SK-N-SH (cell line): ENCODE measurements at regions not wholly inside any gene's neighbourhood (a gene's known extent, or its start where the extent isn't known, plus 50 kb on each side); places are given as distances from the start of the nearest gene placed in this dataset.

Source experiments
- CTCF ChIA-PET: fragments of 300-600, 350-600 bp; formaldehyde crosslinking; extraction: SDS; loops from one replicate; lab custom pipeline; 2021; lab: Yijun Ruan, JAX
- POLR2A ChIA-PET: fragments of 350-600 bp; sonication (Branson Sonifier 250); formaldehyde crosslinking; extraction: SDS; loops from one replicate; lab custom pipeline; 2020; ENCODE audit warnings: antibody characterized with exemption, inconsistent platforms; lab: Yijun Ruan, JAX
- DNase-seq: peaks from one replicate; pipeline ENCODE4 v3.0.0; 2012
- H2AFZ ChIP-seq: fragments of 200-600 bp; sonication (generic); 2 replicates; pipeline ENCODE4 v1.8.1; 2016; ENCODE audit warnings: antibody characterized with exemption, mild to moderate bottlenecking, low read depth
- H3F3A ChIP-seq: fragments of 200-600 bp; sonication (generic); replicated peaks from 2 replicates; pipeline ENCODE3; 2016; ENCODE audit warnings: antibody characterized with exemption, mild to moderate bottlenecking; ENCODE audit not compliant: insufficient read depth
- H3K27ac ChIP-seq, 2 experiments: fragments of 200-500 bp in 1 of 2; fragments of 200-600 bp in 1 of 2; sonication (Bioruptor generic) in 1 of 2; sonication (generic), shearing (Covaris generic) in 1 of 2; 2 replicates each; pipeline versions ENCODE4 v1.5.1 to v1.6.1; 2014 to 2016; ENCODE audit warnings: low read depth in 2 of 2, inconsistent platforms in 1 of 2, low read length in 1 of 2, mild to moderate bottlenecking in 1 of 2, mixed read lengths in 1 of 2
- H3K27me3 ChIP-seq: fragments of 200-600 bp; sonication (generic), shearing (Covaris generic); 2 replicates; pipeline ENCODE4 v1.6.1; 2016; ENCODE audit warnings: mixed run types; ENCODE audit not compliant: insufficient read depth
- H3K36me3 ChIP-seq, 2 experiments: fragments of 200-500 bp in 1 of 2; fragments of 200-600 bp in 1 of 2; sonication (Bioruptor generic) in 1 of 2; sonication (generic) in 1 of 2; replicated peaks in 1 of 2; 2 replicates each; pipeline versions ENCODE3 to v1.5.1; 2014 to 2016; ENCODE audit warnings: low read length in 1 of 2, mild to moderate bottlenecking in 1 of 2; ENCODE audit not compliant: insufficient read depth in 2 of 2, control insufficient read depth in 1 of 2
- H3K4me1 ChIP-seq, 2 experiments: fragments of 200-500 bp in 1 of 2; fragments of 200-600 bp in 1 of 2; sonication (Bioruptor generic) in 1 of 2; sonication (generic), shearing (Covaris generic) in 1 of 2; 2 replicates each; pipeline versions ENCODE4 v1.5.1 to v1.6.1; 2014 to 2016; ENCODE audit warnings: low read depth in 1 of 2, low read length in 1 of 2, mixed run types in 1 of 2; ENCODE audit not compliant: insufficient read depth in 2 of 2, control insufficient read depth in 1 of 2
- H3K4me2 ChIP-seq: fragments of 200-600 bp; sonication (generic), shearing (Covaris generic); 2 replicates; pipeline ENCODE4 v1.6.1; 2017; ENCODE audit warnings: mixed run types
- H3K4me3 ChIP-seq, 2 experiments: fragments of 200-500 bp in 1 of 2; fragments of 200-600 bp in 1 of 2; sonication (Bioruptor generic) in 1 of 2; sonication (generic), shearing (Covaris generic) in 1 of 2; 2 replicates each; pipeline versions ENCODE4 v1.5.1 to v1.8.1; 2014 to 2016; ENCODE audit warnings: low read depth in 2 of 2, inconsistent platforms in 1 of 2, low read length in 1 of 2, mild to moderate bottlenecking in 1 of 2, mixed read lengths in 1 of 2, moderate library complexity in 1 of 2
- H3K79me2 ChIP-seq: fragments of 200-600 bp; sonication (generic); 2 replicates; pipeline ENCODE4 v1.8.1; 2017; ENCODE audit warnings: mild to moderate bottlenecking; ENCODE audit not compliant: insufficient read depth
- H3K9ac ChIP-seq: fragments of 200-600 bp; sonication (generic); 2 replicates; pipeline ENCODE4 v1.6.1; 2017; ENCODE audit warnings: mixed run types
- H3K9me2 ChIP-seq: fragments of 200-600 bp; sonication (generic); 2 replicates; pipeline ENCODE4 v1.6.1; 2017; ENCODE audit warnings: mixed run types
- H3K9me3 ChIP-seq: fragments of 200-600 bp; sonication (generic); 2 replicates; pipeline ENCODE4 v1.6.1; 2017; ENCODE audit warnings: mixed run types, mild to moderate bottlenecking, moderate library complexity
- H4K20me1 ChIP-seq: fragments of 200-600 bp; sonication (generic); 2 replicates; pipeline ENCODE4 v1.6.1; 2017; ENCODE audit warnings: mild to moderate bottlenecking, mixed run types; ENCODE audit not compliant: insufficient read depth
- CHD2 ChIP-seq: fragments of 150-350 bp; IDR thresholded peaks from 2 replicates; pipeline ENCODE4 v1.6.1; 2018; ENCODE audit warnings: low read length; ENCODE audit not compliant: partially characterized antibody
- ELF1 ChIP-seq: IDR thresholded peaks from 2 replicates; pipeline ENCODE4 v1.4.0; 2012
- GABPA ChIP-seq: IDR thresholded peaks from 2 replicates; pipeline ENCODE4 v1.4.0; 2012; ENCODE audit warnings: low read depth, mild to moderate bottlenecking
- GATA2 ChIP-seq: sonication (generic); formaldehyde crosslinking; IDR thresholded peaks from 2 replicates; pipeline ENCODE4 v1.5.0; 2020; ENCODE audit warnings: mild to moderate bottlenecking, missing genetic modification reagents
- MAX ChIP-seq: IDR thresholded peaks from 2 replicates; pipeline ENCODE4 v1.4.0; 2012; ENCODE audit warnings: low read depth
- RCOR1 ChIP-seq: fragments of 150-350 bp; IDR thresholded peaks from 2 replicates; pipeline ENCODE4 v1.6.1; 2017; ENCODE audit warnings: antibody characterized with exemption, low read length
- RFX5 ChIP-seq: IDR thresholded peaks from 2 replicates; pipeline ENCODE4 v1.6.1; 2012; ENCODE audit warnings: mild to moderate bottlenecking, improper control_type of control experiment, low read length
- RXRA ChIP-seq: IDR thresholded peaks from 2 replicates; pipeline ENCODE4 v1.4.0; 2012; ENCODE audit warnings: low read depth, mild to moderate bottlenecking, borderline replicate concordance
- SMC3 ChIP-seq: IDR thresholded peaks from 2 replicates; pipeline ENCODE4 v1.6.1; 2012; ENCODE audit warnings: low read depth, low read length, improper control_type of control experiment
- TAF1 ChIP-seq: IDR thresholded peaks from 2 replicates; pipeline ENCODE4 v1.6.1; 2012; ENCODE audit warnings: low read depth, mild to moderate bottlenecking, low read length, moderate library complexity, borderline replicate concordance
- YY1 ChIP-seq: IDR thresholded peaks from 2 replicates; pipeline ENCODE4 v1.4.0; 2012; ENCODE audit warnings: low read depth, mild to moderate bottlenecking
- ZBTB33 ChIP-seq: IDR thresholded peaks from 2 replicates; pipeline ENCODE4 v1.4.0; 2012; ENCODE audit warnings: low read depth, borderline replicate concordance
- WGBS: methylation state at CpG from one replicate; pipeline ENCODE4 v1.1.6; 2017; ENCODE audit warnings: low lambda C conversion rate; 5-methylcytosine and 5-hydroxymethylcytosine counted together
- TF ChIP-seq, protein P1 (sequence below): fragments of 150-350 bp; IDR thresholded peaks from 2 replicates; pipeline ENCODE4 v1.6.1; 2016; ENCODE audit warnings: mild to moderate bottlenecking, low read depth, low read length
- TF ChIP-seq, protein P2 (sequence below): IDR thresholded peaks from 2 replicates; pipeline ENCODE4 v1.4.0; 2012; ENCODE audit warnings: low read depth, borderline replicate concordance

DNA sequence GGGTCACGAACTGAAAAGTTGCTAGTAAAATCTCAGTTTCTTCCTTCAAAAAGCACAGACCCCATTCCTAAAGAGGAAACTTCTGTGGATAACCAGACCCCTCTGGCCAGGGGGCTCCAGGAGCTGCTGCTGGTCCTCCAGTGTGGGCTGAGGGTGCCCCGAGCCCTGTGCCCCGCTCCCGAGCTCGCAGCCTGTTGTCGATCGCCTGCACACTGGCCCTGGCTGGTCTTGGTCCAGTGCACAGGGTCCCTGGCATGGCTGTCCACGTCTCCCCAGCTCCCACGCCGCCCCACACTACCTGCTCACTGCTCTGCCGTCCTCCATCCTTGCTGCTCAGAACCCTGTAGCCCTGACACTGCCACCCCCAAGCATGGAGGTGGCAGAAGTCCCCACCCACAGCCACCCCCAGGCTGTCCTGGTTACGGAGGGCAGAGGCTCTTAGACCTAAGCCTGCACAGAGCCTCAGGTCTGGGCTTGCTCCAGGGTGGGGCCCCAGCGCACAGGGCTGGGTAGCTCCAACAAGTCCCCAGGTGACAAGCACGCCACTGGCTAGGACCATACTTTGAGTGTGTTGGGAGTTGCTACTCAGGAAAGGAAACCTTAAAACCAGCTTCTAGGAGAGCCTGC, 87.0 kb downstream of the PLXNA1 start:
- H3K27ac ChIP-seq, result no peak overlapping the region

GRCh38 chr3:127070776-127071175, 87.9 kb downstream of the PLXNA1 start:
- H4K20me1 ChIP-seq, result no peaks in the 10 kb centered on the region
- H3K79me2 ChIP-seq, result no peaks in the 10 kb centered on the region
- POLR2A ChIA-PET, result no interaction called here

More for the DNA sequence above, 87.0 kb downstream of the PLXNA1 start:
- CTCF ChIA-PET, result no interaction called here
- Histone ChIP-seq H3K4me2 (no peak overlapping the region), H3K9me2 (no peaks in the 10 kb centered on the region), H3K36me3 (no peaks in the 10 kb centered on the region), H2AFZ (no peak overlapping the region), H3K79me2 (no peaks in the 10 kb centered on the region), H4K20me1 (no peaks in the 10 kb centered on the region), H3K9ac (no peak overlapping the region), H3K4me1 (peaks cover 0 to 36% of the 10 kb centered on the region in 2 experiments; a peak in 2 of 4 replicates)
- POLR2A ChIA-PET, result no interaction called here
- DNase-seq, result no peak
- TF ChIP-seq ELF1 (no peak), MAX (no peak), GATA2 (CRISPR knock-in tag) (no peak), YY1 (no peak)
- TF ChIP-seq, all 33 proteins: peak for 0
- H3K9me3 ChIP-seq, result no peaks in the 10 kb centered on the region
- H3F3A ChIP-seq, result peaks cover 4% of the 10 kb centered on the region
- 58% methylated on average over 4 of the region's 14 CpGs for WGBS
- no peaks in the 10 kb centered on the region for H3K27me3 ChIP-seq
- no peak overlapping the region for H3K4me3 ChIP-seq

More at GRCh38 chr3:127070776-127071175, 87.9 kb downstream of the PLXNA1 start:
- CTCF ChIA-PET, result interaction anchor here (1.3 to 1.5 kb wide), 2 partner anchors 8 to 49 kb away, joined by 3 read pairs; no protein-coding TSS in a partner anchor
- Histone ChIP-seq H3K4me2 (no peak overlapping the region), H3K9ac (no peak overlapping the region), H3K27me3 (no peaks in the 10 kb centered on the region), H3K27ac (no peak overlapping the region), H3K9me3 (no peaks in the 10 kb centered on the region), H3K4me1 (peaks cover 0 to 37% of the 10 kb centered on the region in 2 experiments; a peak in 2 of 4 replicates), H3F3A (peaks cover 4% of the 10 kb centered on the region), H3K9me2 (no peaks in the 10 kb centered on the region), H2AFZ (no peak overlapping the region), H3K36me3 (no peaks in the 10 kb centered on the region), H3K4me3 (no peak overlapping the region)
- DNase-seq, result no peak
- 62% methylated on average over 5 of the region's 9 CpGs for WGBS
- TF ChIP-seq RFX5, result no peak
- TF ChIP-seq, protein P1, sequence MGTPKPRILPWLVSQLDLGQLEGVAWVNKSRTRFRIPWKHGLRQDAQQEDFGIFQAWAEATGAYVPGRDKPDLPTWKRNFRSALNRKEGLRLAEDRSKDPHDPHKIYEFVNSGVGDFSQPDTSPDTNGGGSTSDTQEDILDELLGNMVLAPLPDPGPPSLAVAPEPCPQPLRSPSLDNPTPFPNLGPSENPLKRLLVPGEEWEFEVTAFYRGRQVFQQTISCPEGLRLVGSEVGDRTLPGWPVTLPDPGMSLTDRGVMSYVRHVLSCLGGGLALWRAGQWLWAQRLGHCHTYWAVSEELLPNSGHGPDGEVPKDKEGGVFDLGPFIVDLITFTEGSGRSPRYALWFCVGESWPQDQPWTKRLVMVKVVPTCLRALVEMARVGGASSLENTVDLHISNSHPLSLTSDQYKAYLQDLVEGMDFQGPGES, result no peak
- TF ChIP-seq TAF1, result no peak
- TF ChIP-seq RCOR1, result no peak
- TF ChIP-seq RXRA, result no peak
- no peak for TF ChIP-seq GABPA
- no peak for TF ChIP-seq CHD2
- no peak for TF ChIP-seq SMC3
- TF ChIP-seq ZBTB33, result no peak
- TF ChIP-seq, protein P2, sequence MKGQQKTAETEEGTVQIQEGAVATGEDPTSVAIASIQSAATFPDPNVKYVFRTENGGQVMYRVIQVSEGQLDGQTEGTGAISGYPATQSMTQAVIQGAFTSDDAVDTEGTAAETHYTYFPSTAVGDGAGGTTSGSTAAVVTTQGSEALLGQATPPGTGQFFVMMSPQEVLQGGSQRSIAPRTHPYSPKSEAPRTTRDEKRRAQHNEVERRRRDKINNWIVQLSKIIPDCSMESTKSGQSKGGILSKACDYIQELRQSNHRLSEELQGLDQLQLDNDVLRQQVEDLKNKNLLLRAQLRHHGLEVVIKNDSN, result no peak
